HCT116 (cell line): ENCODE measurements at regions not wholly inside any gene's neighbourhood (a gene's known extent, or its start where the extent isn't known, plus 50 kb on each side); places are given as distances from the start of the nearest gene placed in this dataset.

Source experiments
- ATAC-seq: fragments of 200-7000 bp; cut with Tn5 transposase; 2 replicates; pipeline ENCODE4 v1.9.1; 2020; ENCODE audit warnings: mild to moderate bottlenecking, moderate library complexity
- BruUV-seq: library from RNA; stranded (reverse); fragments of 400-500 nt; replicated peaks from 2 replicates; lab custom pipeline; 2021; lab: Mats Ljungman, UMichigan
- CTCF ChIA-PET: fragments of 300-600 bp; sonication (Branson Sonifier 250); formaldehyde crosslinking; loops from one replicate; lab custom pipeline; 2021; ENCODE audit warnings: antibody characterized with exemption; lab: Charles Lee
- POLR2A ChIA-PET: fragments of 300-600, 350-600 bp; sonication (Branson Sonifier 250); formaldehyde crosslinking; loops from one replicate; lab custom pipeline; 2021; ENCODE audit warnings: antibody characterized with exemption; lab: Charles Lee
- RAD21 ChIA-PET, 2 experiments: fragments of 300-600 bp; sonication (Branson Sonifier 250); formaldehyde crosslinking; loops; one replicate each; lab custom pipeline; 2023; ENCODE audit warnings: low total read pairs in 2 of 2; ENCODE audit not compliant: uncharacterized antibody in 2 of 2, unreplicated experiment in 2 of 2, low non-redundant PET in 1 of 2; lab: Charles Lee
- DNase-seq: peaks from one replicate; pipeline ENCODE4 v3.0.0-alpha.2; 2010; ENCODE audit warnings: low read depth, low spot score
- H2AFZ ChIP-seq: fragments of 200-600 bp; shearing (Covaris generic), sonication (generic); 2 replicates; pipeline ENCODE4 v1.6.1; 2017; ENCODE audit warnings: low read depth, mixed run types, mixed read lengths, antibody characterized with exemption, low read length; ENCODE audit not compliant: poor library complexity, severe bottlenecking
- H3K27ac ChIP-seq: 2 replicates; pipeline ENCODE4 v1.5.1; 2012; ENCODE audit warnings: low read depth, low read length
- H3K27me3 ChIP-seq: fragments of 200-600 bp; sonication (generic); 2 replicates; pipeline ENCODE4 v1.6.1; 2016; ENCODE audit warnings: mixed run types, low read length, mixed read lengths; ENCODE audit not compliant: insufficient read depth
- H3K36me3 ChIP-seq, 2 experiments: fragments of 200-500 bp in 1 of 2; fragments of 200-600 bp in 1 of 2; sonication (Bioruptor generic) in 1 of 2; sonication (generic) in 1 of 2; 2 replicates each; pipeline versions ENCODE4 v1.5.1 to v1.6.1; 2014 to 2016; ENCODE audit warnings: low read length in 2 of 2, inconsistent platforms in 1 of 2, mixed read lengths in 1 of 2, mixed run types in 1 of 2; ENCODE audit not compliant: insufficient read depth in 2 of 2, control insufficient read depth in 1 of 2
- H3K4me1 ChIP-seq, 2 experiments: fragments of 200-600 bp in 1 of 2; sonication (generic) in 1 of 2; 2 replicates each; pipeline versions ENCODE4 v1.5.1 to v1.6.1; 2012 to 2017; ENCODE audit warnings: low read length in 2 of 2, inconsistent platforms in 1 of 2, mild to moderate bottlenecking in 1 of 2, mixed read lengths in 1 of 2, mixed run types in 1 of 2, moderate library complexity in 1 of 2; ENCODE audit not compliant: insufficient read depth in 2 of 2, control insufficient read depth in 1 of 2
- H3K4me2 ChIP-seq: fragments of 200-600 bp; sonication (generic); 2 replicates; pipeline ENCODE4 v1.6.1; 2017; ENCODE audit warnings: mixed run types, low read length, mixed read lengths
- H3K4me3 ChIP-seq, 2 experiments: fragments of 200-600 bp in 1 of 2; sonication (generic) in 1 of 2; replicated peaks in 1 of 2; 2 replicates each; pipeline ENCODE4 v1.5.1; 2011 to 2016; ENCODE audit warnings: low read length in 2 of 2, control low read depth in 1 of 2, low read depth in 1 of 2, mild to moderate bottlenecking in 1 of 2, mixed read lengths in 1 of 2, mixed run types in 1 of 2
- H3K79me2 ChIP-seq: fragments of 200-600 bp; sonication (generic); 2 replicates; pipeline ENCODE4 v1.6.1; 2017; ENCODE audit warnings: mild to moderate bottlenecking, mixed run types, low read length, moderate library complexity, mixed read lengths; ENCODE audit not compliant: insufficient read depth
- H3K9ac ChIP-seq: fragments of 200-600 bp; sonication (generic); 2 replicates; pipeline ENCODE4 v1.6.1; 2016; ENCODE audit warnings: low read length, mixed read lengths
- H3K9me2 ChIP-seq: fragments of 200-600 bp; sonication (generic), shearing (Covaris generic); 2 replicates; pipeline ENCODE4 v1.6.1; 2017; ENCODE audit warnings: mixed run types, mild to moderate bottlenecking, moderate library complexity; ENCODE audit not compliant: insufficient read depth
- H3K9me3 ChIP-seq, 2 experiments: fragments of 200-500 bp in 1 of 2; fragments of 200-600 bp in 1 of 2; sonication (Bioruptor generic) in 1 of 2; sonication (generic) in 1 of 2; 2 replicates each; pipeline ENCODE4 v1.6.1; 2014 to 2017; ENCODE audit warnings: low read length in 2 of 2, mixed read lengths in 2 of 2, inconsistent platforms in 1 of 2, low read depth in 1 of 2, mild to moderate bottlenecking in 1 of 2, mixed run types in 1 of 2, moderate library complexity in 1 of 2; ENCODE audit not compliant: control insufficient read depth in 1 of 2, insufficient read depth in 1 of 2
- H4K20me1 ChIP-seq: fragments of 200-600 bp; sonication (generic), shearing (Covaris generic); 2 replicates; pipeline ENCODE4 v1.6.1; 2017; ENCODE audit warnings: mixed run types, mild to moderate bottlenecking, moderate library complexity; ENCODE audit not compliant: insufficient read depth
- CEBPB ChIP-seq: IDR thresholded peaks from 2 replicates; pipeline ENCODE4 v1.6.1; 2012; ENCODE audit warnings: low read depth
- ELF1 ChIP-seq: IDR thresholded peaks from 2 replicates; pipeline ENCODE4 v1.6.1; 2012; ENCODE audit warnings: low read depth, borderline replicate concordance
- EZH2phosphoT487 ChIP-seq: fragments of 200-600 bp; IDR thresholded peaks from 2 replicates; pipeline ENCODE4 v1.6.1; 2018; ENCODE audit warnings: antibody characterized with exemption, borderline replicate concordance
- POLR2A ChIP-seq: IDR thresholded peaks from 2 replicates; pipeline ENCODE4 v1.7.0; 2011; ENCODE audit warnings: borderline replicate concordance; ENCODE audit not compliant: insufficient read depth, insufficient read length; ENCODE audit errors: extremely low read depth
- SIN3A ChIP-seq: IDR thresholded peaks from 2 replicates; pipeline ENCODE4 v1.6.1; 2012; ENCODE audit warnings: low read depth
- SP1 ChIP-seq: IDR thresholded peaks from 2 replicates; pipeline ENCODE4 v1.6.1; 2012; ENCODE audit warnings: low read depth
- SRF ChIP-seq: IDR thresholded peaks from 2 replicates; pipeline ENCODE4 v1.6.1; 2012; ENCODE audit warnings: low read depth
- TCF7L2 ChIP-seq: IDR thresholded peaks from 2 replicates; pipeline ENCODE4 v1.7.0; 2011; ENCODE audit warnings: borderline replicate concordance, inconsistent platforms; ENCODE audit not compliant: insufficient read depth, insufficient read length; ENCODE audit errors: extremely low read depth
- ZFX ChIP-seq: fragments of 450-650 bp; IDR thresholded peaks from 2 replicates; pipeline ENCODE4 v1.6.1; 2017
- intact Hi-C: fragments of 100-400 bp; cut with micrococcal nuclease; formaldehyde crosslinking; loops from 2 replicates; pipeline ENCODE4 v1.10.0; 2022
- TF ChIP-seq, protein P1 (sequence below): IDR thresholded peaks from 2 replicates; pipeline ENCODE4 v1.6.1; 2011; ENCODE audit warnings: mild to moderate bottlenecking, low read length, moderate library complexity; ENCODE audit not compliant: insufficient replicate concordance; ENCODE audit errors: extremely low read depth
- TF ChIP-seq, protein P2 (sequence below): IDR thresholded peaks from 2 replicates; pipeline ENCODE4 v1.6.1; 2012

DNA sequence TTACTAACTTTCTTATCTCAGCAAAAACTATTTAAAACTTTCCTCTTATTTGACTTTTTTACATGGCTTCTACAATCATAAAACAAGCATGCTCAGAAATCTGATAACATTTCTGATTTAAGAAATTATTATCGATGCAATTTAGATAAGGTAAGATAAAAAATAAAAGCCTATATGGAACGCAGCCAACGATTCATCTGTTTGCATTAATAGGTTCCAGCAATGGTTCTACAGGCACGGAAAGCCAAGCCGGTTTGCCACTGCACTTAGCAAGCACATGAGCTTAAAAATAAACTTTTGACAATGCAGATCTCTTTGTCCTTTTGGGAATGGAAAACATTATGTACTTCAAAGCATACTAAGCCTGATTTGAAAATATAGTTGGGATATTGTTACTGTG lies 77.5 kb upstream of the KCNK2 start:
- Histone ChIP-seq H3K4me2 (no peak overlapping the region), H4K20me1 (no peaks in the 10 kb centered on the region), H3K4me1 (no peaks in the 10 kb centered on the region), H3K4me3 (no peak overlapping the region), H3K27me3 (no peaks in the 10 kb centered on the region), H3K9ac (no peak overlapping the region), H3K27ac (no peak overlapping the region), H3K79me2 (no peaks in the 10 kb centered on the region), H3K9me3 (no peaks in the 10 kb centered on the region), H3K9me2 (no peaks in the 10 kb centered on the region), H2AFZ (no peak overlapping the region), H3K36me3 (no peaks in the 10 kb centered on the region)
- ChIA-PET RAD21 (no interaction called here), POLR2A (no interaction called here), CTCF (no interaction called here)
- ATAC-seq: no peak
- no peak for TF ChIP-seq TCF7L2
- TF ChIP-seq POLR2A: no peak
- no peak for TF ChIP-seq SIN3A
- no peak for TF ChIP-seq ZFX
- TF ChIP-seq SRF: no peak
- TF ChIP-seq, protein P1, sequence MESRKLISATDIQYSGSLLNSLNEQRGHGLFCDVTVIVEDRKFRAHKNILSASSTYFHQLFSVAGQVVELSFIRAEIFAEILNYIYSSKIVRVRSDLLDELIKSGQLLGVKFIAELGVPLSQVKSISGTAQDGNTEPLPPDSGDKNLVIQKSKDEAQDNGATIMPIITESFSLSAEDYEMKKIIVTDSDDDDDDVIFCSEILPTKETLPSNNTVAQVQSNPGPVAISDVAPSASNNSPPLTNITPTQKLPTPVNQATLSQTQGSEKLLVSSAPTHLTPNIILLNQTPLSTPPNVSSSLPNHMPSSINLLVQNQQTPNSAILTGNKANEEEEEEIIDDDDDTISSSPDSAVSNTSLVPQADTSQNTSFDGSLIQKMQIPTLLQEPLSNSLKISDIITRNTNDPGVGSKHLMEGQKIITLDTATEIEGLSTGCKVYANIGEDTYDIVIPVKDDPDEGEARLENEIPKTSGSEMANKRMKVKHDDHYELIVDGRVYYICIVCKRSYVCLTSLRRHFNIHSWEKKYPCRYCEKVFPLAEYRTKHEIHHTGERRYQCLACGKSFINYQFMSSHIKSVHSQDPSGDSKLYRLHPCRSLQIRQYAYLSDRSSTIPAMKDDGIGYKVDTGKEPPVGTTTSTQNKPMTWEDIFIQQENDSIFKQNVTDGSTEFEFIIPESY: no peak
- DNase-seq: no peak
- no TSS peak for BruUV-seq
- intact Hi-C loops: no loop called here

DNA sequence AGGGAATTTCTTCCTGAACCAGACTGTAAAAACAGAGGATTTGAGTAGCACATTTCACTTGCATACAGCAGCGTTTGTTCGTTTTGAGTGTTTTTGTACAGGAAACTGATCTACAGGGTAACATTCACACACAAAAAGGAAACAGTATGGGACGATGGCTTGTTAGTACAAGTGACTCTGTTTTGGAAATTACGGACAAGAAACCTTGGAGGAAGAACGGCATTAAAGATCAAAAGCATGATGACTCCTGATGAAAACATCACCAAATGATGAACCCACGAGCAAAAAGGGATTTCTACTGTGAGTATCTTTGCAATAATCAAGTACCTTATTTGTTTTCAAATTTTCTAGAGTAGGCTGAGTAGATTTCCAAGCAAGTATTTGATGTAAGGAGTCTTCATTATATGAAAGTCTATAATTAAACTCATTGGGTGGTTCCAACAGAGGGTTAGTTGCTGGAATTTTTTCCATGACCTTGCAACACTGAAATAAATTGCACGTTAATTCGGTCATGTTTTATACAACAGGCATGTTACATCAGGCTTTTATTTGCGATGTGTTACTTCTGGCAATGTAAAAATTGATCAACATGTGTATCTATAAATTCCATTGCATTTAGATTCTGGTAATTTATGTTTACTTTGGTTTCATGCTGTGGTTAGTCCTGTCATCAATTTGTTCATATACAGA lies 76.7 kb upstream of the KCNK2 start:
- BruUV-seq: no TSS peak
- Histone ChIP-seq H3K4me1 (no peaks in the 10 kb centered on the region), H4K20me1 (no peaks in the 10 kb centered on the region), H3K36me3 (no peaks in the 10 kb centered on the region), H3K9me3 (no peaks in the 10 kb centered on the region), H2AFZ (no peak overlapping the region), H3K4me3 (no peak overlapping the region), H3K9me2 (no peaks in the 10 kb centered on the region), H3K27ac (no peak overlapping the region), H3K4me2 (no peak overlapping the region), H3K27me3 (no peaks in the 10 kb centered on the region), H3K9ac (no peak overlapping the region), H3K79me2 (no peaks in the 10 kb centered on the region)
- CTCF ChIA-PET: no interaction called here
- ATAC-seq (no peak), DNase-seq (no peak)
- TF ChIP-seq SIN3A (no peak), ELF1 (no peak), TCF7L2 (no peak), SP1 (no peak), EZH2phosphoT487 (no peak), CEBPB (no peak)
- TF ChIP-seq, protein P1: no peak
- TF ChIP-seq, protein P2, sequence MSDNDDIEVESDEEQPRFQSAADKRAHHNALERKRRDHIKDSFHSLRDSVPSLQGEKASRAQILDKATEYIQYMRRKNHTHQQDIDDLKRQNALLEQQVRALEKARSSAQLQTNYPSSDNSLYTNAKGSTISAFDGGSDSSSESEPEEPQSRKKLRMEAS: no peak
- intact Hi-C loops: no loop called here
- RAD21 ChIA-PET: no interaction called here
- POLR2A ChIA-PET: no interaction called here
